ENCODE measurements at regions not wholly inside any gene's neighbourhood (a gene's known extent, or its start where the extent isn't known, plus 50 kb on each side); places are given as distances from the start of the nearest gene placed in this dataset.

DNA sequence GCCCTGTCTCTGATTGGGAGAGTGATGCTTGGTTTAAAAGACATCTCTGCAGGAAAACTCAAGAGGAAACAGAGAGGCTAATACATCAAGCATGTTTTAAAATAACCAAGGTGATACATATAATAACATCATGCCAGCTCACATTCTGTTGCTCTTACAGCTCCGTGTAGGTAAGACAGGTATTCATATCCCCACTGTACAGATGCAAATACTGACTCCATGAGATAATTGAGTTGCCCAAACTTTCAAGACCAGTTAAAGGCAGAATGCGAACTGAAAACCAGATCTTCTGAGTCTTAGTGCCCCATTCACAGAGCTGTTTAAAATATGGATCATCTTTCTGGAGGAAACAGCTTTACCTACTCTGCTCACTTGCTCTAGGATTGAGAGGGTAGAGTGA is 214.0 kb downstream of the PIK3R1 start:
- no peak overlapping the region for H3K27ac ChIP-seq (ENCODE audit: low read length in 2 of 2)
- WGBS (ENCODE audit: insufficient coverage) = no CpG with 5 or more reads among the region's 2 CpGs
- POLR2A ChIA-PET = no interaction called here

DNA sequence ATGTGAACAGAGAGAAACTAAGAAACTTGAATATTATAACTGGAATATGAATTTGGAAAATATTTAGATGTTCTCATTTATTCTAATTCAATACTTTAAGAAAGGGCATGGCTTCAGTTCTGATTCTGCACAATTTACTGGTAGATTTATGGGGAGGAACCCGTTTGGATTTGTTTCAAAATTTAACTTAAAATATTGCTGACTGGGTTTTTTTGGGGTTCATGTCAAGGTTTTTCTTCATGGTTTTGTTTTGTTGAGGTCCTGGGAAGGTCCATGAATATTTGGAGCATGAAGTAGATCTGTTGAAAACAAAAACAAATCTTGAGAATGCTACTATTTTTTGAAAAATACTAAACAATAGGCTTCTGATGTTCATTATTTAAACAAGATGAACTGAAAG is 214.7 kb downstream of the PIK3R1 start:
- peaks cover 27% of the 10 kb centered on the region for H3K4me1 Mint-ChIP-seq
- CTCF ChIA-PET = interaction anchor here (1.5 kb wide), 1 partner anchor 9 kb away, joined by 3 read pairs; no protein-coding TSS in a partner anchor

More for the DNA sequence above, 214.0 kb downstream of the PIK3R1 start:
- Histone ChIP-seq H4K20me1 (ENCODE audit: control insufficient read depth, insufficient read depth, low read length, poor library complexity, severe bottlenecking) (no peaks in the 10 kb centered on the region), H3K36me3 (replicated peaks in 1 of 2; ENCODE audit: control extremely low read depth in 1 of 2, control insufficient read depth in 1 of 2, extremely low read depth in 1 of 2, insufficient read depth in 2 of 2, low read length in 1 of 2) (no peaks in the 10 kb centered on the region), H3K4me1 (ENCODE audit: control insufficient read depth in 2 of 2, insufficient read depth in 2 of 2, low read length in 2 of 2) (peaks cover 11 to 12% of the 10 kb centered on the region in 2 donors), H3K9me3 (ENCODE audit: control extremely low read depth in 1 of 3, control insufficient read depth in 2 of 3, insufficient read depth in 1 of 3, low read length in 2 of 3) (no peaks in the 10 kb centered on the region), H3K27me3 (replicated peaks in 1 of 4; ENCODE audit: control extremely low read depth in 1 of 4, control insufficient read depth in 3 of 4, insufficient read depth in 4 of 4, low read length in 3 of 4) (no peaks in the 10 kb centered on the region), H3K4me2 (replicated peaks; ENCODE audit: low read depth, low read length, poor library complexity, severe bottlenecking) (no peak overlapping the region), H3K4me3 (ENCODE audit: control extremely low read depth in 1 of 5, extremely low read depth in 1 of 5, insufficient read depth in 1 of 5, low read depth in 2 of 5, low read length in 4 of 5) (no peak overlapping the region), H2AFZ (ENCODE audit: insufficient read depth, low read depth, low read length, poor library complexity, severe bottlenecking) (no peak overlapping the region), H3K9ac (ENCODE audit: low read length) (no peak overlapping the region), H3K79me2 (ENCODE audit: control insufficient read depth, insufficient read depth, low read length) (no peaks in the 10 kb centered on the region)
- ATAC-seq (ENCODE audit: low read depth) = no peak
- Mint-ChIP-seq H3K27ac (no peak overlapping the region), H3K9me3 (ENCODE audit: insufficient read depth) (no peaks in the 10 kb centered on the region), H3K4me1 (peaks cover 24% of the 10 kb centered on the region), H3K4me3 (no peak overlapping the region), H3K27me3 (no peaks in the 10 kb centered on the region)
- intact Hi-C loops (cut with micrococcal nuclease) = no loop called here
- no peak for DNase-seq
- CTCF ChIA-PET = interaction anchor here (1.5 kb wide), 1 partner anchor 10 kb away, joined by 3 read pairs; no protein-coding TSS in a partner anchor
- no peak for TF ChIP-seq EZH2 (IDR thresholded peaks at IDR 0.05; ENCODE audit: borderline replicate concordance, insufficient read depth, low read depth, low read length, poor library complexity, severe bottlenecking)

More for the DNA sequence above, 214.7 kb downstream of the PIK3R1 start:
- WGBS (ENCODE audit: insufficient coverage) = no CpG with 5 or more reads among the region's 1 CpG
- ATAC-seq (ENCODE audit: low read depth) = no peak
- no peak overlapping the region for H3K4me3 ChIP-seq (ENCODE audit: control extremely low read depth in 1 of 5, extremely low read depth in 1 of 5, insufficient read depth in 1 of 5, low read depth in 2 of 5, low read length in 4 of 5)
- H3K9me3 ChIP-seq (ENCODE audit: control extremely low read depth in 1 of 3, control insufficient read depth in 2 of 3, insufficient read depth in 1 of 3, low read length in 2 of 3) = no peaks in the 10 kb centered on the region
- no peaks in the 10 kb centered on the region for H3K36me3 ChIP-seq (replicated peaks in 1 of 2; ENCODE audit: control extremely low read depth in 1 of 2, control insufficient read depth in 1 of 2, extremely low read depth in 1 of 2, insufficient read depth in 2 of 2, low read length in 1 of 2)
- H3K27me3 ChIP-seq (replicated peaks in 1 of 4; ENCODE audit: control extremely low read depth in 1 of 4, control insufficient read depth in 3 of 4, insufficient read depth in 4 of 4, low read length in 3 of 4) = no peaks in the 10 kb centered on the region
- Mint-ChIP-seq H3K4me3 (no peak overlapping the region), H3K27me3 (no peaks in the 10 kb centered on the region), H3K9me3 (ENCODE audit: insufficient read depth) (no peaks in the 10 kb centered on the region), H3K27ac (no peak overlapping the region)
- H3K4me1 ChIP-seq (ENCODE audit: control insufficient read depth in 2 of 2, insufficient read depth in 2 of 2, low read length in 2 of 2) = peaks cover 19 to 20% of the 10 kb centered on the region in 2 donors
- no peaks in the 10 kb centered on the region for H3K79me2 ChIP-seq (ENCODE audit: control insufficient read depth, insufficient read depth, low read length)
- no peak overlapping the region for H3K27ac ChIP-seq (ENCODE audit: low read length in 2 of 2)
- POLR2A ChIA-PET = no interaction called here
- H2AFZ ChIP-seq (ENCODE audit: insufficient read depth, low read depth, low read length, poor library complexity, severe bottlenecking) = no peak overlapping the region
- TF ChIP-seq EZH2 (IDR thresholded peaks at IDR 0.05; ENCODE audit: borderline replicate concordance, insufficient read depth, low read depth, low read length, poor library complexity, severe bottlenecking) = no peak
- TF ChIP-seq, protein P1, sequence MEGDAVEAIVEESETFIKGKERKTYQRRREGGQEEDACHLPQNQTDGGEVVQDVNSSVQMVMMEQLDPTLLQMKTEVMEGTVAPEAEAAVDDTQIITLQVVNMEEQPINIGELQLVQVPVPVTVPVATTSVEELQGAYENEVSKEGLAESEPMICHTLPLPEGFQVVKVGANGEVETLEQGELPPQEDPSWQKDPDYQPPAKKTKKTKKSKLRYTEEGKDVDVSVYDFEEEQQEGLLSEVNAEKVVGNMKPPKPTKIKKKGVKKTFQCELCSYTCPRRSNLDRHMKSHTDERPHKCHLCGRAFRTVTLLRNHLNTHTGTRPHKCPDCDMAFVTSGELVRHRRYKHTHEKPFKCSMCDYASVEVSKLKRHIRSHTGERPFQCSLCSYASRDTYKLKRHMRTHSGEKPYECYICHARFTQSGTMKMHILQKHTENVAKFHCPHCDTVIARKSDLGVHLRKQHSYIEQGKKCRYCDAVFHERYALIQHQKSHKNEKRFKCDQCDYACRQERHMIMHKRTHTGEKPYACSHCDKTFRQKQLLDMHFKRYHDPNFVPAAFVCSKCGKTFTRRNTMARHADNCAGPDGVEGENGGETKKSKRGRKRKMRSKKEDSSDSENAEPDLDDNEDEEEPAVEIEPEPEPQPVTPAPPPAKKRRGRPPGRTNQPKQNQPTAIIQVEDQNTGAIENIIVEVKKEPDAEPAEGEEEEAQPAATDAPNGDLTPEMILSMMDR (IDR thresholded peaks at IDR 0.05) = no peak
- H3K4me2 ChIP-seq (replicated peaks; ENCODE audit: low read depth, low read length, poor library complexity, severe bottlenecking) = no peak overlapping the region
- intact Hi-C loops (cut with micrococcal nuclease) = loop anchor here (10.0 kb wide), 1 partner anchor 1235 kb away; the partner anchor contains the start of gene CD180
- DNase-seq = no peak
- no peaks in the 10 kb centered on the region for H4K20me1 ChIP-seq (ENCODE audit: control insufficient read depth, insufficient read depth, low read length, poor library complexity, severe bottlenecking)
- H3K9ac ChIP-seq (ENCODE audit: low read length) = no peak overlapping the region
